ENCODE measurements at regions not wholly inside any gene's neighbourhood (a gene's known extent, or its start where the extent isn't known, plus 50 kb on each side); places are given as distances from the start of the nearest gene placed in this dataset.

DNA sequence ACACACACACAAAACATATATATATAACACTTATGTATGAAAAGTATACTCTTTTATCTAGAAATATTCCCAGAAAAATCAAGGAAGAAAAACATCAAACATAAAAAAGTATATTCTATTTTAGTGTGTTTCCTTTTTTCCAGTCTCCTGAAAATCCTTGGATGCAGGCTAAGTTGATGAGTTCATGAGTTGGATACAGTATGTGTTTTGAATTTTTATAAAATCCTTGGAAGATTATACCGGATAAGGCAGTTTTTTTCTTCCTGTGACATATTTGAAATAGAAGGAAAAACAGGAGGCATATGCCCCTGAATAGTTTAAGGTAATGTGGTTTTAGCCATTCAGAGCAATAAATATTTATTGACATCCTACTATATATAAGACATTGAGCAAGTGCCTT lies 203.6 kb downstream of the SNX18 start:
- TF ChIP-seq POLR2AphosphoS5 (IDR thresholded peaks at IDR 0.05; ENCODE audit: low read depth, low read length) (no peak), POLR2A (IDR thresholded peaks at IDR 0.05; ENCODE audit: low read depth, low read length) (no peak)

Measured in GM12892 (cell line).